ENCODE measurements at regions not wholly inside any gene's neighbourhood (a gene's known extent, or its start where the extent isn't known, plus 50 kb on each side); places are given as distances from the start of the nearest gene placed in this dataset.
"Not testable (repeated sequence)": the region's sequence is repeated elsewhere in the genome, so short reads cannot be mapped to it uniquely, and the experiment has no call there.

- DNase-seq: no peak
Measured at GRCh38 chr9:89845321-89845720, 240.5 kb downstream of the GADD45G start.

GRCh38 chr9:89845862-89846261 is 241.1 kb downstream of the GADD45G start:
- no peak for DNase-seq

- no peak for DNase-seq
Measured at GRCh38 chr9:89848060-89849040, 243.5 kb downstream of the GADD45G start.

GRCh38 chr9:89849096-89849495 is 244.3 kb downstream of the GADD45G start:
- DNase-seq: no peak

GRCh38 chr9:89850153-89850552 is 245.3 kb downstream of the GADD45G start:
- no peak for DNase-seq

GRCh38 chr9:89850631-89851325 is 246.0 kb downstream of the GADD45G start:
- peak; percentile 3 for DNase-seq

- DNase-seq: no peak
Measured at GRCh38 chr9:89853161-89853560, 248.3 kb downstream of the GADD45G start.

GRCh38 chr9:89853931-89854330 is 249.1 kb downstream of the GADD45G start:
- DNase-seq: no peak

- DNase-seq: no peak
Measured at GRCh38 chr9:89854715-89855475, 250.1 kb downstream of the GADD45G start.

- peak; percentile 1 for DNase-seq
Measured at GRCh38 chr9:89856296-89856695, 251.5 kb downstream of the GADD45G start.

GRCh38 chr9:89856950-89857349 is 252.1 kb downstream of the GADD45G start:
- not testable (repeated sequence) for DNase-seq

GRCh38 chr9:89859842-89860241 is 255.0 kb downstream of the GADD45G start:
- DNase-seq: not testable (repeated sequence)

GRCh38 chr9:89861371-89861770 is 256.6 kb downstream of the GADD45G start:
- DNase-seq: not testable (repeated sequence)

- no peak for DNase-seq
Measured at GRCh38 chr9:89862316-89862715, 257.5 kb downstream of the GADD45G start.

- DNase-seq: no peak
Measured at GRCh38 chr9:89863141-89863540, 258.3 kb downstream of the GADD45G start.

GRCh38 chr9:89863837-89864236 is 259.0 kb downstream of the GADD45G start:
- no peak for DNase-seq

GRCh38 chr9:89864257-89864656 is 259.4 kb downstream of the GADD45G start:
- DNase-seq: no peak

GRCh38 chr9:89864731-89865130 is 259.9 kb downstream of the GADD45G start:
- no peak for DNase-seq

GRCh38 chr9:89865357-89865756 is 260.5 kb downstream of the GADD45G start:
- DNase-seq: no peak

GRCh38 chr9:89865981-89866380 is 261.2 kb downstream of the GADD45G start:
- DNase-seq: no peak

GRCh38 chr9:89866701-89867100 is 261.9 kb downstream of the GADD45G start:
- DNase-seq: no peak

- no peak for DNase-seq
Measured at GRCh38 chr9:89868100-89868499, 263.3 kb downstream of the GADD45G start.
